WTC11 (cell line): ENCODE measurements at regions not wholly inside any gene's neighbourhood (a gene's known extent, or its start where the extent isn't known, plus 50 kb on each side); places are given as distances from the start of the nearest gene placed in this dataset.

Source experiments
- ELF4 ChIP-seq: sonication (generic); formaldehyde crosslinking; IDR thresholded peaks from 2 replicates; pipeline ENCODE4 v1.8.1; 2022; ENCODE audit warnings: low read depth, mild to moderate bottlenecking, moderate library complexity, missing genetic modification reagents
- SMAD3 ChIP-seq: sonication (generic); formaldehyde crosslinking; IDR thresholded peaks from 2 replicates; pipeline ENCODE4 v1.8.0; 2022; ENCODE audit warnings: missing genetic modification reagents, mild to moderate bottlenecking, borderline replicate concordance
- ZNF423 ChIP-seq: fragments of 250-450 bp; sonication (Bioruptor Pico); IDR thresholded peaks from 2 replicates; pipeline ENCODE4 v2.1.2; 2022; ENCODE audit warnings: mild to moderate bottlenecking, moderate library complexity
- TF ChIP-seq, protein P1 (sequence below): fragments of 200-600 bp; IDR thresholded peaks from 2 replicates; pipeline ENCODE4 v1.8.0; 2022; ENCODE audit warnings: antibody characterized with exemption
- TF ChIP-seq, protein P2 (sequence below): sonication (generic); formaldehyde crosslinking; IDR thresholded peaks from 2 replicates; pipeline ENCODE4 v1.8.0; 2022; ENCODE audit warnings: mild to moderate bottlenecking, missing genetic modification reagents
- TF ChIP-seq, protein P3 (sequence below): sonication (generic); formaldehyde crosslinking; conservative IDR thresholded peaks from 2 replicates; pipeline ENCODE4 v1.8.1; 2022; ENCODE audit warnings: mild to moderate bottlenecking, missing genetic modification reagents
- TF ChIP-seq, protein P4 (sequence below): sonication (generic); formaldehyde crosslinking; IDR thresholded peaks from 2 replicates; pipeline ENCODE4 v1.8.1; 2023; ENCODE audit warnings: mild to moderate bottlenecking, missing genetic modification reagents, borderline replicate concordance

DNA sequence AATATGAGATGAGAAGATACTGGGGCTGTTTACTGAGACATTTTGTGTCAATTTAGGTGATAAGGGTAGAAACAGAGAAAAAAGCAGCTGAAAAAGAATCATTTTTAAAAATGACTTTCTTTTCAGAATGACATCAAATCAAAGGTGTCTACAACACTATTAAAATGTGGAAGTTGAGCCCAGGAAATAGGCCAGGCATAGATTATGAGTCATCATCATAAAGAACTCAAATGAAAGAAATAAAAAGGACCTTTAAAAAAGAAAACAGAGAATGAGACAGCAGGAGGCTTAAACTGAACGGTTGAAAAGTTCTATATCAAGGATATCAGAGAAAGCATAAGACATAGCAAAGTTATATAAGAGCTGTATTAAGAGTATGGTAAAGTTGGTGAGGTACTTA lies 442.5 kb downstream of the CNTN6 start:
- TF ChIP-seq, protein P1, sequence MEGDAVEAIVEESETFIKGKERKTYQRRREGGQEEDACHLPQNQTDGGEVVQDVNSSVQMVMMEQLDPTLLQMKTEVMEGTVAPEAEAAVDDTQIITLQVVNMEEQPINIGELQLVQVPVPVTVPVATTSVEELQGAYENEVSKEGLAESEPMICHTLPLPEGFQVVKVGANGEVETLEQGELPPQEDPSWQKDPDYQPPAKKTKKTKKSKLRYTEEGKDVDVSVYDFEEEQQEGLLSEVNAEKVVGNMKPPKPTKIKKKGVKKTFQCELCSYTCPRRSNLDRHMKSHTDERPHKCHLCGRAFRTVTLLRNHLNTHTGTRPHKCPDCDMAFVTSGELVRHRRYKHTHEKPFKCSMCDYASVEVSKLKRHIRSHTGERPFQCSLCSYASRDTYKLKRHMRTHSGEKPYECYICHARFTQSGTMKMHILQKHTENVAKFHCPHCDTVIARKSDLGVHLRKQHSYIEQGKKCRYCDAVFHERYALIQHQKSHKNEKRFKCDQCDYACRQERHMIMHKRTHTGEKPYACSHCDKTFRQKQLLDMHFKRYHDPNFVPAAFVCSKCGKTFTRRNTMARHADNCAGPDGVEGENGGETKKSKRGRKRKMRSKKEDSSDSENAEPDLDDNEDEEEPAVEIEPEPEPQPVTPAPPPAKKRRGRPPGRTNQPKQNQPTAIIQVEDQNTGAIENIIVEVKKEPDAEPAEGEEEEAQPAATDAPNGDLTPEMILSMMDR = no peak
- TF ChIP-seq ELF4 (CRISPR knock-in tag) (no peak), ZNF423 (CRISPR knock-in tag) (no peak), SMAD3 (CRISPR knock-in tag) (no peak)
- TF ChIP-seq, protein P2, sequence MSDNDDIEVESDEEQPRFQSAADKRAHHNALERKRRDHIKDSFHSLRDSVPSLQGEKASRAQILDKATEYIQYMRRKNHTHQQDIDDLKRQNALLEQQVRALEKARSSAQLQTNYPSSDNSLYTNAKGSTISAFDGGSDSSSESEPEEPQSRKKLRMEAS (CRISPR knock-in tag) = no peak
- TF ChIP-seq, protein P3, sequence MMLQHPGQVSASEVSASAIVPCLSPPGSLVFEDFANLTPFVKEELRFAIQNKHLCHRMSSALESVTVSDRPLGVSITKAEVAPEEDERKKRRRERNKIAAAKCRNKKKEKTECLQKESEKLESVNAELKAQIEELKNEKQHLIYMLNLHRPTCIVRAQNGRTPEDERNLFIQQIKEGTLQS = no peak
- TF ChIP-seq, protein P4, sequence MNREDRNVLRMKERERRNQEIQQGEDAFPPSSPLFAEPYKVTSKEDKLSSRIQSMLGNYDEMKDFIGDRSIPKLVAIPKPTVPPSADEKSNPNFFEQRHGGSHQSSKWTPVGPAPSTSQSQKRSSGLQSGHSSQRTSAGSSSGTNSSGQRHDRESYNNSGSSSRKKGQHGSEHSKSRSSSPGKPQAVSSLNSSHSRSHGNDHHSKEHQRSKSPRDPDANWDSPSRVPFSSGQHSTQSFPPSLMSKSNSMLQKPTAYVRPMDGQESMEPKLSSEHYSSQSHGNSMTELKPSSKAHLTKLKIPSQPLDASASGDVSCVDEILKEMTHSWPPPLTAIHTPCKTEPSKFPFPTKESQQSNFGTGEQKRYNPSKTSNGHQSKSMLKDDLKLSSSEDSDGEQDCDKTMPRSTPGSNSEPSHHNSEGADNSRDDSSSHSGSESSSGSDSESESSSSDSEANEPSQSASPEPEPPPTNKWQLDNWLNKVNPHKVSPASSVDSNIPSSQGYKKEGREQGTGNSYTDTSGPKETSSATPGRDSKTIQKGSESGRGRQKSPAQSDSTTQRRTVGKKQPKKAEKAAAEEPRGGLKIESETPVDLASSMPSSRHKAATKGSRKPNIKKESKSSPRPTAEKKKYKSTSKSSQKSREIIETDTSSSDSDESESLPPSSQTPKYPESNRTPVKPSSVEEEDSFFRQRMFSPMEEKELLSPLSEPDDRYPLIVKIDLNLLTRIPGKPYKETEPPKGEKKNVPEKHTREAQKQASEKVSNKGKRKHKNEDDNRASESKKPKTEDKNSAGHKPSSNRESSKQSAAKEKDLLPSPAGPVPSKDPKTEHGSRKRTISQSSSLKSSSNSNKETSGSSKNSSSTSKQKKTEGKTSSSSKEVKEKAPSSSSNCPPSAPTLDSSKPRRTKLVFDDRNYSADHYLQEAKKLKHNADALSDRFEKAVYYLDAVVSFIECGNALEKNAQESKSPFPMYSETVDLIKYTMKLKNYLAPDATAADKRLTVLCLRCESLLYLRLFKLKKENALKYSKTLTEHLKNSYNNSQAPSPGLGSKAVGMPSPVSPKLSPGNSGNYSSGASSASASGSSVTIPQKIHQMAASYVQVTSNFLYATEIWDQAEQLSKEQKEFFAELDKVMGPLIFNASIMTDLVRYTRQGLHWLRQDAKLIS (CRISPR knock-in tag) = no peak
